RPMI8226 (cell line): ENCODE measurements at regions not wholly inside any gene's neighbourhood (a gene's known extent, or its start where the extent isn't known, plus 50 kb on each side); places are given as distances from the start of the nearest gene placed in this dataset.

Source experiments
- DNase-seq: peaks from one replicate; pipeline ENCODE4 v3.0.0-alpha.2; 2015

DNA sequence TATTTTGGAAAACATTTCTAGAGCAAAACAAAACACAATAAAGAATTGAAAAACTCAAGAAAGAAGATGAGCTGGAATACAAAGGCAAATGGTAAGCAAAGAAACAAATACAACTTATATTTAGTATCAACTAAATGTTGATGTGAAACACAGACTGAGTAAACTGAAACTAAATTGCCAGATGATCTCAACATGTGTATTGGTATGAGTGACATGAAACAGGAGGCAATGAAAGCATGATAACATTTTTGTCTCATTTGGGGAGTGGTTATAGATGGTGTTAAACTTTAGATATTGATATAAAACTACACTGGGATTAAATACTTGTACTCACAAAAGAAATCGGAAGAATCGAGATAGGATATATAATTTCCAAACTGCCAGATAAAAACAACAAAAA lies 805.6 kb upstream of the CXADR start:
- no peak for DNase-seq

DNA sequence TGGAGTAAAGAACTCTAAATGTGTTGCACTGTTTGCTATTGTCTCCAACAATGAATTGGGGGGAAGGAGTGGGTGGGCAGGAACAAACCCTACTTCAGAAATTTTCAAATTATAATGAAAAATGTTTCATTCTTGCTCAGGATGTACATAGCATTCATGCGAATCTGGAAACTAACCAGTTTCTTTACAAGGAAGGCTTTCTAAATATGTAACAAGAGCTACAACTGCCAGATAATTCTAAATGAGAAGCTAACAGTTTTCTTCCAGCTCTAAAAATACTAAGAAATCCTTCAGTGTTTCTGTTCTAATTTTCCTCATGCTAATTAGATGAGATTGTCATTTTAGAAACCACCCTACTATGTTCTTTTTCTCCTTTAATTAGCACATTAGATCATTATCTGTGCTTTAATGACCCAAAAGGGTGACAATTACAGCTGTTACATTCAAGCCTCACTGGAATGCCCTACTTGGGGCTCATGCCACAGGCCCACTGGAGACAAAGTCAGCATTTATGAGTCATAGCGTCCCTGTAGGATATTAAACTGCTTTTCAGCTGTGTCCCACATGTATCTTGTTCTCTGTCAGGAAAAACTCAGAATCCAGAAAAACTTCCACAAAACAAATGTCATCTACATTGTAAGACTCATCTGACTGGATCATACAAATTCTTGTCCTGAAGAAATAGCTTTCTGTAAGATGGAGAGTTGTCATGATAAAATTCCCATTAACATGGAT lies 804.6 kb upstream of the CXADR start:
- no peak for DNase-seq

DNA sequence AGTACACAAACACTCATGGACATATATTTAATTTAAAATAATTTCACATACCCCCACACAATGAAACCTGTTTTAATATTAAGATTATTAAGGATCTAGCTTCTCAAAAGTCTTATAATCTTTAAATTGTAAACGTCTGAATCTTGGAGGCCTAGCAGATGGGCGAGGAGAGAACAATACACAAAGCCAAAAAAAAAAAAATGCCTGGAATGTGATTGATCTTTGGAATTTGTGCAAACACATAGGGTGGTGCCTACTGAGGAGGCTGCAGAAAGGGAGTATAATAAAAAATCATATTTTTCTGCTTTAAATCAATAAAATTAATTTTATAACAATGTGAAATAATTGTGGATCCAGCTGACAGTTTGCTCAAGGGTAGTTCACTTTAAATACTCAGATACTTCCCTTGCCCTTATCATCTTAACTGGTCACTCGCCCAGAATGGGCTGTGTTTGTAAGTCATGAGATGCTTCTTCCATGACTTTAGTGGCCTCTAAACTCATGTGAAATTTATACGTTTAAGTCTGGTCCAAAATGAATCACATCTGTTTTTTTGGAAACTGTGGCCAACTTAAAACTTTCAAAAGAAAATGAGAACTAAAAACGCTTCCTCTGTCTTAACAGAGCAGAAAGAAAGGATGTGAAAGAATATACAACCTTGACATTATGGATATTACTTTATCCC lies 802.8 kb upstream of the CXADR start:
- no peak for DNase-seq

DNA sequence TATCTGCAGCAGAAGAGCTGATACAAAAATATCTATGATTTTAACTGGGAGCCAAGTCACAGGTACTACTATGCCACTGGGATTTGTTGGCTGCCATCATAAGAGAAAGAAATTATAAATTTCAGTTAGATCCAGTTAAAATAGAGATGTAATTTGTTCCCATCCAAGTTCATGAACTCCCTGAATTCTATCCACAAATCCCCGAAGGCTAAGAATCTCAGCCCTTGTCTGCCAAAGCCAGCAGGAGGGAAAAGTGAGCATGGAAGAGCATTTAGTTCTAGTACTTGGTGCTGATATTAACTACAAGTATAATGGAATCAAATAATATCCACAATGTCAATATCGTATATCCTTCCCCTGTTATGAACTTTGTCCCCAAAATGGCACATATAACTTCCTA lies 801.1 kb upstream of the CXADR start:
- DNase-seq: no peak

DNA sequence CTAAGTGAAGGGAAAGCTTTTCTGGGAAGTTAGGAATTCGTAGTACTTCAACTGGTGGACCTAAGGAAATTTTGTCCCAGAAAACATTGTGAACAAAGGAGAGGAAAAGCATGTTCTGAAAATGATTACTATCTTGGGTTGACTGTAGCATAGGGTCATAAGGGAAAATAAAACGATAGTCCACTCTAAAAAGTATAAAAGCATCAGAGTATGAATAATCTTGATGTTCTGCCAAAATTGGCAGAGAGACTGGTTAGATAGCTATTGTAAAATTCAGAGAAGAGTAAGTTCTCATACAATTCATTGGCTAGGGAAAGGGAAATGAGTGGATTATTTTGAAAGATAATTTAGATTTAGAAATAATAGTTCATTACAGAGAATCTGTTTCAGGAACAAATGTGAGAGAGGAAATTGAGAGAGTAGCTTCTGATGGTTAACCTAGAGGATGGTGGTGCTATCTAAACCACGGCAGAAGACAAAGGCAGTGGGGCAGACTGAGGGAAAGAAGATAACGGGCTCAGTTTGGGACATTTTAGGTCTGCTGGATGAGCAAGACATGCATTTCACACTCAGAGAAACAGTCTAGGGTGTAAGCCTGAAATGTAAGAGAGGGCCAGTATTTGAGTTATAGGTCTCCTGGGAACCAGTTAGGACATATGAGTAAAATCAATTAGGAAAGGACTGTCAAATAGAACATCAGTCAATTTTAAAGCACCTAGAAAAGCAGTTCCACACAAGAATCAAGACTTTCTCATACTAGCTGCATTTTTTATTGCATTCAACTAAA lies 799.3 kb upstream of the CXADR start:
- no peak for DNase-seq

DNA sequence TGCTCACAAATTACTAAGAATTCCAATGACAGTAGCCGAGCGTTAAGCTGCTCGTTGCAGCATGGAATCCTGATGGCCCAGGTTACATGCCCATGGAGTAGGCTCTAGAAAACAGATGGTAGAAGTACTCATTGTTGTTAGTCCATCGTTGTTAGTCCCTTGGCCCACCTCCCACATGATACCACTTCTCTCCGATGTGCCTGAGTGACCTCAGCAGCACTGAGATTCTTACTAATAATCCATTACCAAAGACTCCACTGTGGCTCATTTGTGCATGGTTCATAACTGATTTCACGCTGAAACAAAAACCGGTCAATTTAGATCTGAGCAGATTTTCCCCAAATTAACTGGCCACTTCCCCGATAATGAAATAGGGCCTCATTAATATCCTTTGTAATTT lies 772.3 kb upstream of the CXADR start:
- DNase-seq: no peak

DNA sequence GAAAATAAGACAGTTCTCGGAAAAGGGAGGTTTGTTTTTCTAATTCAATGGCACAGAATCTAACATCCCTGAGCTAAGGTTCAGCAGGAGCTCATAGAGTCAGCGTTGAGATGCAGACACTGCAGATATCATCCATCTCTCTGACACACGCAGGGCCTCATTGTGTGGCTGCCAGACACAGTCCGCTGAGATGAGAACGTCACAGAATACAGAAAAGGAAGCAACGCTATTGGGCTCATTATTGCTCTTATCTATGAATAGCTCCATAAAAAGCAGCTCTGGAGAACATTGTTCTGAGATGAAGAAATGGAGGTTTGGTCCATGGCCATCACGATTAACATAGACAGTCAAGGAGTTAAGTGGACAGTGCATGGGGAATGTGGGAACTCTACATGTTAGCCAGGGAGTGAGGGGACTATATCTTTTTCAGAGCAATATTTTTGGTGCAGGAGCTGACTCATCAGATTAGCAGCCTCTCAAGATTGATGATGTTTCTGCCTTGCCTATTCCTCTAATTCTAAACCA lies 771.6 kb upstream of the CXADR start:
- no peak for DNase-seq

DNA sequence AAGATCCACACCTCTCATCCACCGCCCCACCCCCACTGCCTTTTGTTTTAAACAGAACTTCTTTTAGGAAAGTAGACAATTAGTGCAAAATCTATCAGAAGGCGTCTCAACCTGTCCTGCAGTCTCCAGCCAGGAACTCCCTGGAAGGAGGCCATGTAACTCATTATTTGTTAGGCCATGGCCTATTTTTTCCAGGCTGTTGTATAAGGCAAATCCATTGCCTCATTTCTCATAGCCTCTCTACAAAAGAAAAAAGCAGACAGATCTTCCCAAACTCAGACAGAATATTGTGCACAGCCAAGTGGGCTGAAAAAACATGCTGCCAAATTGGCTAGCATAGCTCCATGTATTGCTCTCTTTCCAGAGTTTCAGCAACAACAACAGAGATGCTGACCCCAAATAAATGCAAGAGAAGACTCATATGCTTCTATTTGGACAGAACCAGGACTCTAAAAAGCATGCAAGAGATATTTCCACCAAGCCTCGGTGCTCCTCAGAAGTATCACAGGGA lies 770.7 kb upstream of the CXADR start:
- DNase-seq: no peak

DNA sequence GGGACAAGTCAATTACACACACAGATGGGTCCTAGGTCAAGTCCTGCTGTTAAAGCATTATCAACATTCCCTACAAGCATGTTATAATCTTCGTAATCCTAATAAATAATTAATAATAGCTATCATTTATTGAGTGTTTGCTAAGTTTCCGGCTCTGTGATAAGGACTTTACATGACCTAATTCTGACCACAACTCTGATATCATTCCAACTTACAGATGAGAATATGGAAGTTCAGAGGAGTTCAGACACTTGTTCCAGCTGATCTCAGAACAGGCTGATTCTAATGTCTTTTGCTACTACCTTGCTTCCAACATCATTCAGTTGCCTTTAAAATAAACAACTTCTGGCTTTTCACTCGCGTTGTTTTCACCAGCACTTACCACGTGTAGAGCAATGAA lies 770.1 kb upstream of the CXADR start:
- DNase-seq: no peak

DNA sequence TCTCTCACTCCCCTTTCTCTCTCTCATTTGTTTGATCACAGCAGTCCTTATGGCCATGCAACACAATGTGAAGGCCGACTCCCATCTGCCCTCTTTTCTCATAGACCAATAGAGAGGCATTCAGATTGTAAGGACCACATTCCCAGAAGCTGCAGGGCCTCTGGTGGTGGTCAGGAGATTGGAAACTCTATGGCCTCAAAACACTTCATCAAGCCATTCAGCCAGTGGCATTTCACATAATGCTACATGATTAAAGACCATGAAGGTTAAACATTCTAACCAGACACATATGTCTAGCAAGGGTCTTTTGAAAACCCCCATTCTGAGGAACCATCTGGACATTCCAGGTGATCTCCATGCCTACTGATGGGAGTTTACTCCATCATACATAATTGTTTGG lies 769.5 kb upstream of the CXADR start:
- DNase-seq: no peak

DNA sequence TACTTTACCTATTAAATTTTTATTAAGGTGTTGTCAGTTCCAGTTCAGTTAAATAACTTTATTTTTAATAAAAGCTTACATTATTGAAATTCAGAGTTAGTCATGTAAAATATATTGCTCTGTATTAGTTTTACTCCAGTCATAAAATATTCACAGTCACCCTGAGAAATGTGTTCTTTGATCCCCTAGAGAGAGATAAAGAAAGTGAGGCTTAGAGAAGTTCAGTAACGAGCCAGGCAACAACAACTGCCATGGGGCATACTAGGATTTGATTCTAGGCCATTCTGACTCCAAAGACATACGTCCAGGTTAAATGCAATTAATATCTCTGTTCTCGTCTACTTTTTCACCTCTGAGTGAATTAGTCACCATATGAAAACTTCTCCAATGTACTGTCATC lies 761.9 kb upstream of the CXADR start:
- DNase-seq: no peak

DNA sequence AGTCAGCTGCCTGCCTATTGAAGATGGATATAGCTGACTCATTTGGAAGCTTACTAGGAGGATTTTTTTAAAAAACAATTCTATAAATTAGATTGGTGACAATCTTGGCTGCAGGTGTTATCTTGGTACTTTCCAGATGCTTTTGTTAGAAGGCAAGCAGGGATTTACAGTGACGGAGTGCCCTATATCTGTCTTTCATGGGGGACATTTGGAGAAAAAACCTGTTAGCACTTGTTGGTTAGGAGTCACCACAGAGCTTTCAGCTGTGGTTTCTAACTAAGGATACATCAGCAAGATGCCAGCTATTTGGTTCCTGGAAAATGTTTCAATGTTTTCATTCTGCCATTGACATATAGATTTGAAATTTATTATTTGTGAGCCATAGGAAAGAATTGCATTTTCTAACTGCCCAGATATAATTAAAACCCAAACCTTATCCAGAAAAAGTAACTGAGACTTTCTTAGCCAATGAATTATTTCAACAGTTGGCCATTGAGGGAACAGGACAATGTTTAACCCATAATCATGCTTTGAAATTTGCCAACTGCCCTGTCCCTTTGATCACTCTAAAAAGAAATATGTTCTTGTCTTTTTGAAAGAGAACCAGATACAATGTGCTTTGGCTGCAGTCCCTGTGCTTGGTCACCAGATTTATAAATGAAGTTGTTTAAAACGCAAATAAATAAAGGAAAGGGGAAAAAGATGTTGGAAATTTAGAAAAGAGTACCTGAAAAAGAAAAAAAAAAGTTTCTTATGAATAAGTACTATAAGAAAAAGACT lies 761.0 kb upstream of the CXADR start:
- no peak for DNase-seq

DNA sequence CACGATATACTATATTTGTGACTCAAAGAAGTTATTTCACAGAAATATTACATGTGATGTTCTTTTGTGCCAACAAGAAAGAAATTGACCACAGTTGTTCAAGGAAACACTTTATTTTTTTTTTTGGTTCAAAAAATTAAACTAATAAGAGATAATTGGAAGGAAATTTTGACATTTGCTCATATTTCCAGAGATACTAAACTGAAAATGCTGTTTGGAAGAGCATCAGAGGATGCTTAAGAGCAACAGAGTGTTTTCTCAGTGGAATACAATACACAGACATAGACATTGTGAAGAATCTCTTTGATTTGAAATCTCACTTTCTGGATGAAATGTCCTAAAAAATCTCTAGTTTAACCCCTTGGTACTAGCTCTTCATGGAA lies 760.4 kb upstream of the CXADR start:
- no peak for DNase-seq

DNA sequence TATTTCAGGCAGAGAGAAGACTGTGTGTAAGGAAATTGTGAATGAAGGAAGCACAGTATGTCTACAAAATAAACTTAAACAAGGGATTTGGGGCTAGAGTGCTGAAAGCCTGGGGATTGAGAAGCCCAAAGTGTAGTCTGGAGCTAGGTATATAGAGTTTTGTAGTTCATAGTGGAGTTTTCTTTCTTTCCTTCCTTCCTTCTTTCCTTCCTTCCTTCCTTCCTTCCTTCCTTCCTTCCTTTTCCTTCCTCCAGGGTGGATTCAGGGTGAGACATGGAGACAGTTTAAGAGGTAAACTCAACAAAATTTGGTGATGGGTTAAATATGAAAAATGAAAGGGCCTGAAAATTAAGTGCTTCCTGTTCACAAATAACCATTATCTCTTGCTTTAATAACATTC lies 757.8 kb upstream of the CXADR start:
- no peak for DNase-seq

DNA sequence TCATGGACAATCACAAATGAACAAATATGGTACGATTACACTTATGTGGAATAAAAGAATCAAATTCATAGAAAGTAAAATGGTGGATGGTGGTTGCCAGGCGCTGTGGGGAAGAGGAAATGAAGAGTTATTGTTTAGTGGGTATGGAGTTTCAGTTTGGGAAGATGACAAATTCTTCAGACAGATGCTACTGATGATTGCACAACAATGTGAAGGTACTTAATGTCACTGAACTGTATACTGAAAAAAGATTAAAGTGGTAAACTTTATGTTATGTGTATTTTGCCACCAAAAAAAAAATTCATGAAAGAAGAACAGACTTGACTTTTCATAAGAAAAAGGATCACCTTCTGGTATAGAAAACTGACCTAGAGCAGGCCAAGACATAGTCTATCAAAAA lies 745.6 kb upstream of the CXADR start:
- DNase-seq: no peak

DNA sequence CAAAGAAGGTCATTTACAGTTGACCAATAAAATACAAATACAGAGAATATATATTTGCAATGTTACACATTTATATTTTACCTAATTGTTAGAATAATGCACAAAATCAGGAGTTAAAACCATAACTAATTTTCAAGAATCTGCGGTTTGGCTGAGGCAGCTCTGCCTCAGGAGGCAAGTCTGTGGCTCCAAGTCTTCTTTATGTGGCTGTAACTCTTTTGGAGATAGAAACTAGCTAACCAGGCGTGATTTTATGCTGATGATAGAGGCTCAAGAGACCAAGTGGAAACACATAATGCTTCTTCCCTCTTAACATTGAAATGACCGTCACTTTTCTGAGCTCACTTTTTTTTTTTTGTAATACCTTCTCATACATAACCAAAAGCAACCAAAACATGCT lies 744.7 kb upstream of the CXADR start:
- DNase-seq: no peak

DNA sequence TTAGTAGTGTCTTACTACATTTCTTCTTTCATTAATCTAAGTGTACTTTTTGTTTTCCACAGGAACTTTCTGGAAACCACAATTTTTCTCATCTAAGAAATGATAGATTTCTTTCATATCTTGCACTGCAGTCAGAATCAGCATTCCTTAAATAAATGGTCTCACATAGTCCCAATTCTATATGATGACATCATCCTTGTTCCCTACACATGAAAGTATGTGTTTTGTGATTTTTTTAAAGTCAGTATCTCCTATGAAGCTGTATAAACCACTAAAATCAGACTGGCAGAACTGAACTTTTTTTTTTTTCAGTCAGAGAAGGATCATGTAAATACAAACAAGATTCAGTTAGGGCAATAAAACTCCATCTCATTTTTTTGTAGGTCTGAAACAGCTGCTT lies 742.6 kb upstream of the CXADR start:
- DNase-seq: no peak

DNA sequence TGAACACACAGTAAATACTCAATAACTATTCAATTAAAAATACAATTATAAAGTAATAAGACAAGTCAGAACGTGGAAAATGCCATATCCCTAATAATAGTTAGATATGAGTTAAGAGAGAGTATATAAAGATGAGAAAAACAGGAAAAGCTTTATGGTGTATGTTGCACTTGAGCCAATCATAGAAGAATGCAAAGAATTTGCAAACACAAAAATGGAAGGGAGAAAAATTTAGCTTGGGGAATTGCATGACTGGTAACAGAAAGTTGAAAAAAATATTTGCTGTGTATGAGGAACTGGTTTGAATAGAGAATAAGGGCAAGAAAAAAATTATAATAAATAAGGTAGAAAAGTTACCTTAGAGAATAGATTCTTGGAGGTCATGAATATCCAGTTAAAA lies 739.6 kb upstream of the CXADR start:
- DNase-seq: no peak

DNA sequence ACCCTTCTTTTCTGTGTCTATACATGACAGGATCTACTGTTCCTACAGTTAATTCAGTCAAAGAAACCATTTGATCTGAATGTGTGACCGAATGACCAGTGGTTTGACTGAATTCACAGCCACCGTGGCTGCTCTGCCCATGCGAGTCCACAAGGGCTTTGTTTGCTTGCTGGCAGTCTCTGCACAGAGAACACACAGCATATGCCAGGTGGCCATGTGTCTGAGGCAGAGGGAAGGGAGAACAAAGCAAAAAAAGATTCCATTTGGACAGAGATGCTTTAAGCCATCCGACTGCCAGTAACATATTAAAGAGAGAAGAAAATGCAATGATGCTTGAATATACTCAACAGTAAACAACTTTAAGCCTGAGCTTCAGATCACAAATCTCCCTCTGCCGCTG lies 737.8 kb upstream of the CXADR start:
- DNase-seq: no peak

DNA sequence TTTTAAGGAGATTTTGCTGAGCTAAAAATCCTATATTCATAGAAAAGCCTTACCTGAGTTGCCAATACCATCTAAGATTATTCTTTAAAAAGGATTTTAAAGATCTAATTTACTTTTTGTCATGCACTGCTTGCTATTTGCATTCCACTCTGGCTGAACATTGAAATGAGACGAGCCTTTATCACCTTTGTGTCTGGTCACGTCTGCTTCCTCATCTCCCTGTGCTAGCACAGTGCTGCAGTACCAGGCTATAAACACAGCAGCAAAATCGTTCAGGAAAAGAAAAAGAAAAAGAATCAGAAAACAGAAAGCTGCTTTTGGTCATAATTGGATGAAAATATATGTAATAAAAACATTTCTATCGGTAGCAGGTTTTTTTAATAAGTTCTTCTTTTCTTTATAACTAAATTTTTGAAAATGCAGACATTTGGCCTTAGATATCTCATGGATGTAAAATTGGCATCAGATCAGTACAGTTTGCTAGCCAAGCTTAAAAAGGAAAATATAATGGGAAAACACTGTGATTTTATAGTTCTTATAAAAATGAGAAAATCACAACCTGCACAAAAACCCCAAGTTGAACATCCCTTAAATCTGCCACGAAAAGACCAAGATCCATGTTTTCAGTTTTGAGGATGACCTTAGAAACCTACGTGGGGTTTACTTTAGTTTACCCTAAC lies 735.7 kb upstream of the CXADR start:
- no peak for DNase-seq

DNA sequence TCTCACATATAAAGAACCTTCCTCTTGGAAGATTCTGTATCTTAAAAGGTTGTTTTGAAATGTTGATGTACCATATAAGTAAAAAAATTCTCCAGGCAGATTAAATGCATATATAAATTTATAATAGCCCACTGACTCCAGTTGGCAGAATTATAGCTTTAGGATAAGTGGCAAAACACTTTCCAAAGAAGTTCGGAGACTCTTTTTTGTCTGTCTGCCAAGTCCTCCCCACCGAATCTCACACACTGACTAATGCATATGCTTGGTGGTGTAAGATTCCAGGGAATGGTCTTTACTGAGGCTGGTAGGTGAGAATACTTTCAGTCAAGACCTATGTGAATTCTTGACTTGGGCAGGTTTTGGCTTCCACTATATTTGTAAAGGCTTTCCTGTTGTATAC lies 724.3 kb upstream of the CXADR start:
- no peak for DNase-seq

DNA sequence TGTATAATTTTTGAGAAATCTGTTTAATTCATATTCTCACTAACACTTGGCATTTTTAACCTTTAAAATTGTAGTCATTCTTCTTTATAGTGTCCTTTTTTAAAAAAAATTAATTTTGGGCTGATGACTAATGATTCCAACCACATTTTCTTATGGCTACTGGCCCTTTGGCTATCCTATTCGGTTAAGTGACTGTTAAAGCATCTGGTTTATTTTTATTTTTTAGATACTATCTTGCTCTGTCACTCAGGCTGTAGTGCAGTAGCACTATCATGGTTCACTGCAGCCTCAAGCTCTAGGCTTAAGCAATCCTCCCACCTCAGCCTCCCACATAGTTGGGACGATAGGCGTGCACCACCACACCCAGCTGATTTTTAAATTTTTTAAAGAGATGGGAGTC lies 723.2 kb upstream of the CXADR start:
- no peak for DNase-seq
